Astrocyte (in vitro differentiated cells and primary cell): ENCODE measurements at regions not wholly inside any gene's neighbourhood (a gene's known extent, or its start where the extent isn't known, plus 50 kb on each side); places are given as distances from the start of the nearest gene placed in this dataset.

ENCODE experiments used
- CTCF ChIP-seq: IDR thresholded peaks from 2 replicates; pipeline ENCODE4 v1.5.1; 2011; ENCODE audit warnings: low read depth, mild to moderate bottlenecking, inconsistent platforms, low read length, moderate library complexity; ENCODE audit not compliant: insufficient read depth
- EZH2 ChIP-seq: IDR thresholded peaks from 2 replicates; pipeline ENCODE4 v1.6.1; 2012; ENCODE audit warnings: mild to moderate bottlenecking, low read length, inconsistent platforms; ENCODE audit not compliant: insufficient read depth

GRCh38 chr2:2847209-2847676 is 516.2 kb upstream of the MYT1L start:
- TF ChIP-seq CTCF = no peak
- TF ChIP-seq EZH2 = no peak
